Endothelial cell of umbilical vein (primary cell): ENCODE measurements at regions not wholly inside any gene's neighbourhood (a gene's known extent, or its start where the extent isn't known, plus 50 kb on each side); places are given as distances from the start of the nearest gene placed in this dataset.

Experiments
- BruUV-seq: library from RNA; stranded (reverse); fragments of 400-500 nt; replicated peaks from 2 replicates; lab custom pipeline; 2021; lab: Mats Ljungman, UMichigan
- CTCF ChIA-PET: fragments of 300-600, 350-600 bp; sonication (Branson Sonifier 250); formaldehyde crosslinking; loops from one replicate; lab custom pipeline; 2021; ENCODE audit warnings: antibody characterized with exemption, inconsistent platforms; lab: Charles Lee
- POLR2A ChIA-PET: fragments of 300-600, 350-600 bp; sonication (Branson Sonifier 250); formaldehyde crosslinking; loops from one replicate; lab custom pipeline; 2021; ENCODE audit warnings: antibody characterized with exemption, inconsistent platforms; lab: Charles Lee
- DNase-seq: peaks from one replicate; pipeline ENCODE4 v3.0.0-alpha.2; 2011; ENCODE audit warnings: low read depth, low spot score
- FAIRE-seq: peaks from 2 replicates; lab custom pipeline; 2011; peaks lifted over from hg19 to GRCh38; lab: Jason Lieb, UNC
- H2AFZ ChIP-seq: 2 replicates; pipeline ENCODE4 v1.6.0; 2012; ENCODE audit warnings: low read depth, low read length, control low read depth, inconsistent platforms
- H3K27ac ChIP-seq: 2 replicates; pipeline ENCODE4 v1.5.1; 2011; ENCODE audit warnings: low read depth, mild to moderate bottlenecking, control low read depth, low read length, moderate library complexity; ENCODE audit not compliant: insufficient read depth
- H3K27me3 ChIP-seq, 2 experiments: 2 replicates each; pipeline versions ENCODE4 v1.6.0 to v1.6.1; 2011; ENCODE audit warnings: low read length in 2 of 2, mixed read lengths in 1 of 2; ENCODE audit not compliant: control insufficient read depth in 2 of 2, insufficient read depth in 2 of 2
- H3K36me3 ChIP-seq, 2 experiments: 2 replicates in 1 of 2; 3 replicates in 1 of 2; pipeline ENCODE4 v1.5.1; 2011; ENCODE audit warnings: low read length in 2 of 2, mild to moderate bottlenecking in 1 of 2, moderate library complexity in 1 of 2; ENCODE audit not compliant: control insufficient read depth in 2 of 2, insufficient read depth in 2 of 2; ENCODE audit errors: extremely low read depth in 1 of 2
- H3K4me1 ChIP-seq: 3 replicates; pipeline ENCODE4 v1.5.1; 2011; ENCODE audit warnings: mild to moderate bottlenecking, low read length; ENCODE audit not compliant: control insufficient read depth, insufficient read depth; ENCODE audit errors: extremely low read depth
- H3K4me2 ChIP-seq: 2 replicates; pipeline ENCODE4 v1.6.1; 2011; ENCODE audit warnings: low read length, control low read depth, mixed read lengths; ENCODE audit not compliant: insufficient read depth
- H3K4me3 ChIP-seq, 3 experiments: fragments of 200-600 bp in 1 of 3; sonication (generic), shearing (Covaris generic) in 1 of 3; replicated peaks in 1 of 3; 2 replicates each; pipeline ENCODE4 v1.5.1; 2011 to 2016; ENCODE audit warnings: control low read depth in 3 of 3, low read length in 3 of 3, mild to moderate bottlenecking in 2 of 3, inconsistent platforms in 1 of 3, low read depth in 1 of 3, moderate library complexity in 1 of 3; ENCODE audit not compliant: insufficient read depth in 1 of 3
- H3K79me2 ChIP-seq: 2 replicates; pipeline ENCODE4 v1.6.0; 2012; ENCODE audit warnings: low read length, inconsistent platforms; ENCODE audit not compliant: control insufficient read depth, insufficient read depth
- H3K9ac ChIP-seq: replicated peaks from 2 replicates; pipeline ENCODE3; 2011; ENCODE audit warnings: low read length, control low read depth; ENCODE audit not compliant: insufficient read depth; ENCODE audit errors: extremely low read depth
- H3K9me1 ChIP-seq: replicated peaks from 3 replicates; pipeline ENCODE4 v1.6.0; 2011; ENCODE audit warnings: mild to moderate bottlenecking, low read length; ENCODE audit not compliant: control insufficient read depth, insufficient read depth; ENCODE audit errors: extremely low read depth
- H3K9me3 ChIP-seq: replicated peaks from 2 replicates; pipeline ENCODE4 v1.5.1; 2012; ENCODE audit warnings: low read length, inconsistent platforms; ENCODE audit not compliant: control insufficient read depth, insufficient read depth
- H4K20me1 ChIP-seq: replicated peaks from 2 replicates; pipeline ENCODE3; 2011; ENCODE audit warnings: mild to moderate bottlenecking, low read length; ENCODE audit not compliant: control insufficient read depth, insufficient read depth; ENCODE audit errors: extremely low read depth
- EZH2 ChIP-seq: IDR thresholded peaks from 2 replicates; pipeline ENCODE4 v1.6.1; 2012; ENCODE audit warnings: borderline replicate concordance, low read depth, mild to moderate bottlenecking, moderate library complexity, low read length, inconsistent platforms; ENCODE audit not compliant: severe bottlenecking
- FOS ChIP-seq: IDR thresholded peaks from 2 replicates; pipeline ENCODE4 v1.6.1; 2011; ENCODE audit warnings: mild to moderate bottlenecking, low read length, moderate library complexity, borderline replicate concordance; ENCODE audit not compliant: insufficient read depth
- GATA2 ChIP-seq: IDR thresholded peaks from 2 replicates; pipeline ENCODE4 v1.7.0; 2011; ENCODE audit warnings: low read depth, mild to moderate bottlenecking, moderate library complexity, mixed read lengths, low read length; ENCODE audit not compliant: insufficient read length, insufficient read depth
- JUN ChIP-seq: IDR thresholded peaks from 2 replicates; pipeline ENCODE4 v1.6.1; 2011; ENCODE audit warnings: borderline replicate concordance, low read depth; ENCODE audit not compliant: insufficient read length, insufficient read depth
- MAX ChIP-seq: IDR thresholded peaks from 2 replicates; pipeline ENCODE4 v1.6.1; 2011; ENCODE audit not compliant: insufficient read depth, insufficient read length
- MYC ChIP-seq: IDR thresholded peaks from one replicate; pipeline ENCODE4 v1.6.1; 2011; ENCODE audit warnings: mild to moderate bottlenecking, low read depth, low read length
- POLR2A ChIP-seq: IDR thresholded peaks from 2 replicates; pipeline ENCODE4 v1.6.1; 2012; ENCODE audit warnings: low read depth, mild to moderate bottlenecking, control low read depth, low read length
- POLR2AphosphoS5 ChIP-seq: IDR thresholded peaks from 2 replicates; pipeline ENCODE4 v1.6.1; 2012; ENCODE audit warnings: low read depth, mild to moderate bottlenecking, control low read depth, low read length, moderate library complexity; ENCODE audit not compliant: insufficient read depth
- dilution Hi-C: fragments of 300-500 bp; cut with MboI; formaldehyde crosslinking; loops from one replicate; pipeline ENCODE4 v1.15.0; 2019; ENCODE audit warnings: low sequenced_read_pairs; ENCODE audit not compliant: extremely low pct_ligation_motif_present
- intact Hi-C: fragments of 100-400 bp; cut with micrococcal nuclease; formaldehyde crosslinking; loops from one replicate; pipeline ENCODE4 v1.10.0; 2022
- TF ChIP-seq, protein P1 (sequence below), 2 donors: IDR thresholded peaks; 1 replicate in 1 of 2; 2 replicates in 1 of 2; pipeline ENCODE4 v1.5.1; 2011; ENCODE audit warnings: low read length in 2 of 2, mild to moderate bottlenecking in 2 of 2, moderate library complexity in 2 of 2, control low read depth in 1 of 2, inconsistent platforms in 1 of 2, low read depth in 1 of 2; ENCODE audit not compliant: insufficient read depth in 1 of 2; ENCODE audit errors: extremely low read depth in 1 of 2

- ChIA-PET CTCF (interaction anchor here (0.6 to 1.4 kb wide), 3 partner anchors 19 to 97 kb away, joined by 3 to 4 read pairs (median 3); no protein-coding TSS in a partner anchor), POLR2A (no interaction called here)
- TF ChIP-seq FOS: no peak
- TF ChIP-seq GATA2: no peak
- TF ChIP-seq MAX: no peak
- no peak for TF ChIP-seq MYC
- TF ChIP-seq, protein P1, sequence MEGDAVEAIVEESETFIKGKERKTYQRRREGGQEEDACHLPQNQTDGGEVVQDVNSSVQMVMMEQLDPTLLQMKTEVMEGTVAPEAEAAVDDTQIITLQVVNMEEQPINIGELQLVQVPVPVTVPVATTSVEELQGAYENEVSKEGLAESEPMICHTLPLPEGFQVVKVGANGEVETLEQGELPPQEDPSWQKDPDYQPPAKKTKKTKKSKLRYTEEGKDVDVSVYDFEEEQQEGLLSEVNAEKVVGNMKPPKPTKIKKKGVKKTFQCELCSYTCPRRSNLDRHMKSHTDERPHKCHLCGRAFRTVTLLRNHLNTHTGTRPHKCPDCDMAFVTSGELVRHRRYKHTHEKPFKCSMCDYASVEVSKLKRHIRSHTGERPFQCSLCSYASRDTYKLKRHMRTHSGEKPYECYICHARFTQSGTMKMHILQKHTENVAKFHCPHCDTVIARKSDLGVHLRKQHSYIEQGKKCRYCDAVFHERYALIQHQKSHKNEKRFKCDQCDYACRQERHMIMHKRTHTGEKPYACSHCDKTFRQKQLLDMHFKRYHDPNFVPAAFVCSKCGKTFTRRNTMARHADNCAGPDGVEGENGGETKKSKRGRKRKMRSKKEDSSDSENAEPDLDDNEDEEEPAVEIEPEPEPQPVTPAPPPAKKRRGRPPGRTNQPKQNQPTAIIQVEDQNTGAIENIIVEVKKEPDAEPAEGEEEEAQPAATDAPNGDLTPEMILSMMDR (IDR thresholded peaks at IDR 0.05; ENCODE audit: extremely low read depth in 1 of 2, insufficient read depth in 1 of 2, low read depth in 1 of 2, low read length in 2 of 2): no peak
- no peak for TF ChIP-seq EZH2
- TF ChIP-seq POLR2A: no peak
- no peak for TF ChIP-seq POLR2AphosphoS5
- no peak for TF ChIP-seq JUN
- no peak overlapping the region for H3K27ac ChIP-seq
- no peaks in the 10 kb centered on the region for H3K36me3 ChIP-seq
- no peaks in the 10 kb centered on the region for H3K79me2 ChIP-seq
- no peaks in the 10 kb centered on the region for H4K20me1 ChIP-seq
- intact Hi-C loops (no loop called here), dilution Hi-C loops (no loop called here)
- FAIRE-seq (no peak), DNase-seq (no peak)
- H3K27me3 ChIP-seq: peaks cover 4 to 5% of the 10 kb centered on the region in 2 experiments
- BruUV-seq: no TSS peak
- H3K4me1 ChIP-seq: no peaks in the 10 kb centered on the region
- H3K4me3 ChIP-seq: no peak overlapping the region
- H3K9me1 ChIP-seq: no peaks in the 10 kb centered on the region
- H3K9ac ChIP-seq: no peak overlapping the region
- no peak overlapping the region for H2AFZ ChIP-seq
- no peak overlapping the region for H3K4me2 ChIP-seq
- no peaks in the 10 kb centered on the region for H3K9me3 ChIP-seq
These were observed 334.2 kb upstream of the IL12A start for GRCh38 chr3:159654183-159655134.
